Activated B cell treated with CpG ODN at 0.5 μM for 24 hours (primary cell): ENCODE measurements at regions not wholly inside any gene's neighbourhood (a gene's known extent, or its start where the extent isn't known, plus 50 kb on each side); places are given as distances from the start of the nearest gene placed in this dataset.

Source experiments
- ATAC-seq: fragments of 200-7000 bp; cut with Tn5 transposase; one replicate; pipeline ENCODE4 v1.10.0; 2021; ENCODE audit warnings: low read depth, mild to moderate bottlenecking, moderate library complexity
- CTCF ChIA-PET: fragments of 350-600 bp; sonication (Branson Sonifier 250); formaldehyde crosslinking; loops from one replicate; lab custom pipeline; 2021; ENCODE audit warnings: antibody characterized with exemption; lab: Charles Lee
- POLR2A ChIA-PET: fragments of 350-600 bp; sonication (Branson Sonifier 250); formaldehyde crosslinking; loops from one replicate; lab custom pipeline; 2021; ENCODE audit warnings: antibody characterized with exemption; lab: Charles Lee
- DNase-seq: peaks from one replicate; pipeline ENCODE4 v3.0.0; 2022
- H3K27ac Mint-ChIP-seq: one replicate; pipeline ENCODE4 v1.8.0; 2020; ENCODE audit warnings: mixed read lengths
- H3K27me3 Mint-ChIP-seq: one replicate; pipeline ENCODE4 v1.8.0; 2021; ENCODE audit warnings: mixed read lengths
- H3K36me3 Mint-ChIP-seq: one replicate; pipeline ENCODE4 v1.8.0; 2021; ENCODE audit warnings: low read depth, mixed read lengths
- H3K4me1 Mint-ChIP-seq: one replicate; pipeline ENCODE4 v1.8.0; 2021; ENCODE audit warnings: mixed read lengths
- H3K4me3 Mint-ChIP-seq: one replicate; pipeline ENCODE4 v1.8.0; 2020; ENCODE audit warnings: mild to moderate bottlenecking, mixed read lengths
- H3K9me3 Mint-ChIP-seq: one replicate; pipeline ENCODE4 v1.8.0; 2020; ENCODE audit warnings: mixed read lengths
- intact Hi-C: fragments of 100-400 bp; cut with micrococcal nuclease; formaldehyde crosslinking; loops from one replicate; pipeline ENCODE4 v1.15.1; 2024
- TF ChIP-seq, protein P1 (sequence below): fragments of 200-600 bp; IDR thresholded peaks from one replicate; pipeline ENCODE4 v1.8.0; 2022; ENCODE audit warnings: antibody characterized with exemption, mild to moderate bottlenecking

DNA sequence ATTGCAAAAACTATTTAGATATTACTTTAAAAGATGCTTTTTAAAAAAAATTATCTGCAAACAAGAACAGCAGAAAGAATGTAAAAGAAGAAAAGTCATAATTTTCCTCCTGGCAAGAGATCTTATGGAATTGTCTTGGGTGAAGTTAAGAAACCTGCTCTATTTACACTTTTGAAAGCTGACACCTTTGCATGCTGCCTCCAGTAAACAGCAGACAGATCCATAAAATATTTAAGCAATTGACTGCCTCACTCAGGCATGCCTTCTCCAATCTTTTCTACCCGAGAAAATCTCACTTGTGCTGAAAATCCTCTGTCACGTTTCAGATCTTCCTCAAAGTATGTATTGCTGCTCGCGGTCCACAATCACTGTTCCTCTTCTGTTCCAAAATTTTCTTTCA is 107.9 kb upstream of the ZP4 start:
- no peak overlapping the region for H3K27ac Mint-ChIP-seq
- no peaks in the 10 kb centered on the region for H3K4me1 Mint-ChIP-seq
- ATAC-seq (no peak), DNase-seq (no peak)
- ChIA-PET CTCF (no interaction called here), POLR2A (no interaction called here)
- intact Hi-C loops = no loop called here
- no peak overlapping the region for H3K4me3 Mint-ChIP-seq
- no peaks in the 10 kb centered on the region for H3K9me3 Mint-ChIP-seq
- H3K36me3 Mint-ChIP-seq = no peaks in the 10 kb centered on the region
- no peaks in the 10 kb centered on the region for H3K27me3 Mint-ChIP-seq
- TF ChIP-seq, protein P1, sequence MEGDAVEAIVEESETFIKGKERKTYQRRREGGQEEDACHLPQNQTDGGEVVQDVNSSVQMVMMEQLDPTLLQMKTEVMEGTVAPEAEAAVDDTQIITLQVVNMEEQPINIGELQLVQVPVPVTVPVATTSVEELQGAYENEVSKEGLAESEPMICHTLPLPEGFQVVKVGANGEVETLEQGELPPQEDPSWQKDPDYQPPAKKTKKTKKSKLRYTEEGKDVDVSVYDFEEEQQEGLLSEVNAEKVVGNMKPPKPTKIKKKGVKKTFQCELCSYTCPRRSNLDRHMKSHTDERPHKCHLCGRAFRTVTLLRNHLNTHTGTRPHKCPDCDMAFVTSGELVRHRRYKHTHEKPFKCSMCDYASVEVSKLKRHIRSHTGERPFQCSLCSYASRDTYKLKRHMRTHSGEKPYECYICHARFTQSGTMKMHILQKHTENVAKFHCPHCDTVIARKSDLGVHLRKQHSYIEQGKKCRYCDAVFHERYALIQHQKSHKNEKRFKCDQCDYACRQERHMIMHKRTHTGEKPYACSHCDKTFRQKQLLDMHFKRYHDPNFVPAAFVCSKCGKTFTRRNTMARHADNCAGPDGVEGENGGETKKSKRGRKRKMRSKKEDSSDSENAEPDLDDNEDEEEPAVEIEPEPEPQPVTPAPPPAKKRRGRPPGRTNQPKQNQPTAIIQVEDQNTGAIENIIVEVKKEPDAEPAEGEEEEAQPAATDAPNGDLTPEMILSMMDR = no peak

- H3K4me3 Mint-ChIP-seq = no peak overlapping the region
- no peak for DNase-seq
- ChIA-PET CTCF (no interaction called here), POLR2A (no interaction called here)
- H3K9me3 Mint-ChIP-seq = no peaks in the 10 kb centered on the region
- H3K27ac Mint-ChIP-seq = no peak overlapping the region
- H3K4me1 Mint-ChIP-seq = peaks cover 5% of the 10 kb centered on the region
- H3K36me3 Mint-ChIP-seq = no peaks in the 10 kb centered on the region
- no peaks in the 10 kb centered on the region for H3K27me3 Mint-ChIP-seq
- TF ChIP-seq, protein P1 = no peak
- ATAC-seq = no peak
- intact Hi-C loops = no loop called here
These were observed 92.8 kb upstream of the ZP4 start for GRCh38 chr1:237983496-237983895.

GRCh38 chr1:237981223-237981622 is 90.5 kb upstream of the ZP4 start:
- ChIA-PET POLR2A (no interaction called here), CTCF (no interaction called here)
- ATAC-seq (no peak), DNase-seq (no peak)
- H3K4me1 Mint-ChIP-seq = peaks cover 5% of the 10 kb centered on the region
- H3K27ac Mint-ChIP-seq = no peak overlapping the region
- no peak overlapping the region for H3K4me3 Mint-ChIP-seq
- TF ChIP-seq, protein P1 = no peak
- H3K9me3 Mint-ChIP-seq = no peaks in the 10 kb centered on the region
- no peaks in the 10 kb centered on the region for H3K27me3 Mint-ChIP-seq
- H3K36me3 Mint-ChIP-seq = no peaks in the 10 kb centered on the region
- intact Hi-C loops = no loop called here

- no peak for ATAC-seq
- ChIA-PET POLR2A (no interaction called here), CTCF (no interaction called here)
- H3K27me3 Mint-ChIP-seq = no peaks in the 10 kb centered on the region
- intact Hi-C loops = no loop called here
- peaks cover 2% of the 10 kb centered on the region for H3K4me1 Mint-ChIP-seq
- H3K4me3 Mint-ChIP-seq = no peak overlapping the region
- H3K9me3 Mint-ChIP-seq = no peaks in the 10 kb centered on the region
- H3K27ac Mint-ChIP-seq = no peak overlapping the region
- TF ChIP-seq, protein P1 = no peak
- no peaks in the 10 kb centered on the region for H3K36me3 Mint-ChIP-seq
- no peak for DNase-seq
These were observed 85.6 kb upstream of the ZP4 start for GRCh38 chr1:237976331-237976730.

GRCh38 chr1:237975903-237976302 is 85.2 kb upstream of the ZP4 start:
- intact Hi-C loops = no loop called here
- CTCF ChIA-PET = no interaction called here
- TF ChIP-seq, protein P1 = no peak
- Mint-ChIP-seq H3K9me3 (no peaks in the 10 kb centered on the region), H3K36me3 (no peaks in the 10 kb centered on the region), H3K27ac (no peak overlapping the region), H3K4me1 (no peaks in the 10 kb centered on the region), H3K27me3 (no peaks in the 10 kb centered on the region), H3K4me3 (no peak overlapping the region)
- no peak for DNase-seq
- POLR2A ChIA-PET = no interaction called here
- ATAC-seq = no peak
